Effector memory CD4-positive, alpha-beta T cell (primary cell): ENCODE measurements at regions not wholly inside any gene's neighbourhood (a gene's known extent, or its start where the extent isn't known, plus 50 kb on each side); places are given as distances from the start of the nearest gene placed in this dataset.

ENCODE experiments used
- DNase-seq, 3 donors: peaks; one replicate each; pipeline ENCODE4 v3.0.0-alpha.2; 2020
- H3K27ac ChIP-seq: 2 replicates; pipeline ENCODE4 v1.7.0; 2013; ENCODE audit warnings: mild to moderate bottlenecking, low read length, moderate library complexity; ENCODE audit not compliant: insufficient read depth, poor library complexity, severe bottlenecking
- H3K27me3 ChIP-seq: replicated peaks from 2 replicates; pipeline ENCODE4 v1.7.0; 2013; ENCODE audit warnings: mild to moderate bottlenecking, low read length; ENCODE audit not compliant: insufficient read depth, control insufficient read depth, poor library complexity, severe bottlenecking
- H3K36me3 ChIP-seq: 2 replicates; pipeline ENCODE4 v1.7.0; 2013; ENCODE audit warnings: mild to moderate bottlenecking, low read length, moderate library complexity; ENCODE audit not compliant: control insufficient read depth, insufficient read depth
- H3K4me1 ChIP-seq: 2 replicates; pipeline ENCODE4 v1.7.0; 2013; ENCODE audit warnings: low read length, mild to moderate bottlenecking; ENCODE audit not compliant: control insufficient read depth, insufficient read depth, poor library complexity, severe bottlenecking
- H3K4me3 ChIP-seq: 2 replicates; pipeline ENCODE4 v1.7.0; 2013; ENCODE audit warnings: low read length, low read depth, mild to moderate bottlenecking; ENCODE audit not compliant: insufficient read depth, poor library complexity, severe bottlenecking
- H3K9me3 ChIP-seq: 2 replicates; pipeline ENCODE4 v1.7.0; 2013; ENCODE audit warnings: mild to moderate bottlenecking, low read length, moderate library complexity; ENCODE audit not compliant: control insufficient read depth

DNA sequence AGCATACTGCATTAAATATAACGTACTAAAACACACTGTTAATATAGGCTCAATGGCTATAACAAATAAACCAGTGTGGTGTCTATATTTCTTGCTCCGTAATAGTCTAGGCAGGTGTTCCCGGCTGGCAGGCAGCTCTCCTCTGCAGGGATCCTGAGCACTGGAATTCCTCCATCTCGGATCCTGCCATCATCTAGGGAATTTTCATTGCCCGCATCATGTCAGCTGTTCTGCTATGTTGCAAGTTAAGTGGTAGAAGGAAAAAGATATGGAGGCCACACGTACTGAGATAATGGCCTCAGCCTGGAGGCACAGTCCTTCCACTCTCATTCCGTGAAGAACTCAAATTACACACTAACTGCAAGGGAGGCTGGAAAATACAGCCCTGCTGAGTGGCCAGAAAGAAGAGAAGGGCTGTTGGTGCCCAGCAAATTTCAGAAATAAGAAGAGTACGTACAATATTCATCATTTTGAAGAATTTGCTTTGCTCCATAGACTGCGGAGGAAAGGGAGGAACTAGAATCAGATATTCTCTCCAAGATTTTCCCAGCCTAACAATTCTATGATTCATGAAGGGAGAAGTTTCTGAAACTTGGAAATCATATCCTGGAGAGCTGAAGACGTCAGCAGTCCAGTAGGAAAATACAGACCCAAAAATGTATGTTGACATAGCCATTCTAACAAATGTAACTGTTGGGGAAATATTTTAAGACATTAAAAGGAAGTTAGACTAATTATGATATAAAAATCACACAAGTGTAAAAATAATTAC lies 263.3 kb downstream of the MRPL39 start:
- DNase-seq, result no peak
- H3K9me3 ChIP-seq, result no peaks in the 10 kb centered on the region

DNA sequence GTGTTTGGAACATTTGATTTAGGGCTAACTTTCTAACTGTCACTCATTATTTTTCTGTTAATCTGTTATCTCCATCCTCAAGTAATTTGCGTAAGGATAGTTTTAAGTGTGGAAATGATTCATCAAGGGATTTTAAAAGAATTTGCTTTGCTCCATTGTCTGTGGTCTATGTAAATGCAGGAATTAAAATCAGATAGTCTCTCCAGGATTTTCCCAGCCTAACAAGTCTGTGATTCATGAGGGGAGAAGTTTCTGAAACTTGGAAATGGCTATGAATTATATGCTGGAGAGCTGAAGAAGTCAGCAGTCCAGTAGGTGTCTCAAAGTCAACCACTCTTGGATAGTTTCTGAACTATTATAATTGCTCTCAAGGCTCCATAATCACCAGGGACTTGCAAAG lies 264.5 kb downstream of the MRPL39 start:
- no peak for DNase-seq
- Histone ChIP-seq H3K4me1 (no peaks in the 10 kb centered on the region), H3K9me3 (no peaks in the 10 kb centered on the region), H3K27ac (no peak overlapping the region), H3K27me3 (no peaks in the 10 kb centered on the region), H3K36me3 (no peaks in the 10 kb centered on the region), H3K4me3 (no peak overlapping the region)

More for the DNA sequence above, 263.3 kb downstream of the MRPL39 start:
- Histone ChIP-seq H3K27me3 (no peaks in the 10 kb centered on the region), H3K4me1 (no peaks in the 10 kb centered on the region), H3K36me3 (no peaks in the 10 kb centered on the region), H3K4me3 (no peak overlapping the region), H3K27ac (no peak overlapping the region)

DNA sequence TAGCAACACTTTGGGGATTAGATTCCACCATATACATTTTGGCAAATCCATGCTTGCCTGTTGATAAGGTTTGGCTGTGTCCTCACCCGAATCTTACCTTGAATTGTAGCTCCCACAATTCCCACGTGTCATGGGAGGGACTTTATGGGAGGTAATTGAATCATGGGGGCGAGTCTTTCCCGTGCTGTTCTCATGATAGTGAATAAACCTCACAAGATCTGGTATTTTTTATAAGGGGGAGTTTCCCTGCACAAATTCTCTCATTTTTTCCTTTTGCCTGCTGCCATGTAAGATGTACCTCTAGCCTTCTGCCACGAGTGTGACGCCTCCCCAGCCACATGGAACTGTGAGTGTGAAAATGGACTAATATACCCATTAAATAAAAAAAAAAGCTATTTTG lies 265.3 kb downstream of the MRPL39 start:
- H3K4me3 ChIP-seq, result no peak overlapping the region
- no peaks in the 10 kb centered on the region for H3K27me3 ChIP-seq
- no peaks in the 10 kb centered on the region for H3K9me3 ChIP-seq
- H3K4me1 ChIP-seq, result no peaks in the 10 kb centered on the region
- no peak for DNase-seq
- H3K27ac ChIP-seq, result no peak overlapping the region
- H3K36me3 ChIP-seq, result no peaks in the 10 kb centered on the region

- Histone ChIP-seq H3K36me3 (no peaks in the 10 kb centered on the region), H3K4me3 (no peak overlapping the region), H3K27ac (no peak overlapping the region), H3K4me1 (no peaks in the 10 kb centered on the region), H3K27me3 (no peaks in the 10 kb centered on the region), H3K9me3 (no peaks in the 10 kb centered on the region)
- DNase-seq, result no peak
These were observed 268.9 kb downstream of the MRPL39 start for GRCh38 chr21:25338415-25338814.

DNA sequence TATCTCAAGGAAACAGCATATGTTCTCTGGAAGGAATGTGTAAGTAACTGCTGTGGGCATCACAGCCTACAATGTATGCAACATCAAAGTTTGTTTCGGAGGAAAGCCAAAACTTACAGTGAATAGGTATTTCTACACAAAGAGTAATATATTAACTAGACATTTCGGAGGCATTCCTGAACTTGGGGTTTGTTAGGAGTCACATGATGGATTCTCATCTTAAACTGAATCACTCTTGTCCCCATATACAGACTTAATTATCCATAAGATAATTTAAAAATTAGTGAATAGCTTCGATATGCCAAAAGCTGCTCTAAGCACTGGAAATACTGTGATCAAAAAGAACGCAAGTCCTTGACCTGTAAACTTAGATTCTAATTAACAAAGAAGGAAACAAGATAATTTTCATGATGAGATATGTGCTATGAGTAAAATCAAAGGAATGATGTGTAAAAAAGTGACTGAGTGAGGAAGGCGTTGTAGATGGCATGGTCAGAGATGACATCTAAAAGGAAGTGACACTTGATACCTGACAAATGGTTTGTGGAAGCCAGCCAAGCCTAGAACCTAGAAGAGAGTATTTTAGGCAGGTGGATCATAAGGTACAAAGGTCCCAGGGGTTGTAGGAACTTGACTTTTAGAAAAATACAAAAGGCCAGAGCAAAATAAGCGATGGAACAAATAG lies 273.1 kb downstream of the MRPL39 start:
- DNase-seq, result no peak

GRCh38 chr21:25331286-25331685 lies 276.0 kb downstream of the MRPL39 start:
- Histone ChIP-seq H3K27me3 (no peaks in the 10 kb centered on the region), H3K27ac (no peak overlapping the region), H3K36me3 (no peaks in the 10 kb centered on the region), H3K4me3 (no peak overlapping the region), H3K4me1 (no peaks in the 10 kb centered on the region), H3K9me3 (no peaks in the 10 kb centered on the region)
- DNase-seq, result no peak

More for the DNA sequence above, 273.1 kb downstream of the MRPL39 start:
- Histone ChIP-seq H3K36me3 (no peaks in the 10 kb centered on the region), H3K27ac (no peak overlapping the region), H3K27me3 (no peaks in the 10 kb centered on the region), H3K4me1 (no peaks in the 10 kb centered on the region), H3K9me3 (no peaks in the 10 kb centered on the region), H3K4me3 (no peak overlapping the region)

- DNase-seq, result no peak
- no peaks in the 10 kb centered on the region for H3K4me1 ChIP-seq
- no peaks in the 10 kb centered on the region for H3K36me3 ChIP-seq
- H3K27me3 ChIP-seq, result no peaks in the 10 kb centered on the region
- no peak overlapping the region for H3K4me3 ChIP-seq
- H3K27ac ChIP-seq, result no peak overlapping the region
- no peaks in the 10 kb centered on the region for H3K9me3 ChIP-seq
These were observed 277.0 kb downstream of the MRPL39 start for GRCh38 chr21:25330266-25330665.

GRCh38 chr21:25329227-25329825 lies 278.0 kb downstream of the MRPL39 start:
- no peaks in the 10 kb centered on the region for H3K36me3 ChIP-seq
- H3K27ac ChIP-seq, result no peak overlapping the region
- H3K4me3 ChIP-seq, result no peak overlapping the region
- no peak for DNase-seq
- H3K4me1 ChIP-seq, result no peaks in the 10 kb centered on the region
- H3K27me3 ChIP-seq, result no peaks in the 10 kb centered on the region
- no peaks in the 10 kb centered on the region for H3K9me3 ChIP-seq

- no peaks in the 10 kb centered on the region for H3K36me3 ChIP-seq
- no peaks in the 10 kb centered on the region for H3K9me3 ChIP-seq
- H3K4me1 ChIP-seq, result no peaks in the 10 kb centered on the region
- H3K27me3 ChIP-seq, result no peaks in the 10 kb centered on the region
- no peak for DNase-seq
- H3K4me3 ChIP-seq, result no peak overlapping the region
- no peak overlapping the region for H3K27ac ChIP-seq
These were observed 278.5 kb downstream of the MRPL39 start for GRCh38 chr21:25328736-25329135.

GRCh38 chr21:25326181-25326580 lies 281.1 kb downstream of the MRPL39 start:
- Histone ChIP-seq H3K27ac (no peak overlapping the region), H3K9me3 (no peaks in the 10 kb centered on the region), H3K4me1 (no peaks in the 10 kb centered on the region), H3K27me3 (no peaks in the 10 kb centered on the region), H3K4me3 (no peak overlapping the region), H3K36me3 (no peaks in the 10 kb centered on the region)
- no peak for DNase-seq
